ENCODE measurements at regions not wholly inside any gene's neighbourhood (a gene's known extent, or its start where the extent isn't known, plus 50 kb on each side); places are given as distances from the start of the nearest gene placed in this dataset.

DNA sequence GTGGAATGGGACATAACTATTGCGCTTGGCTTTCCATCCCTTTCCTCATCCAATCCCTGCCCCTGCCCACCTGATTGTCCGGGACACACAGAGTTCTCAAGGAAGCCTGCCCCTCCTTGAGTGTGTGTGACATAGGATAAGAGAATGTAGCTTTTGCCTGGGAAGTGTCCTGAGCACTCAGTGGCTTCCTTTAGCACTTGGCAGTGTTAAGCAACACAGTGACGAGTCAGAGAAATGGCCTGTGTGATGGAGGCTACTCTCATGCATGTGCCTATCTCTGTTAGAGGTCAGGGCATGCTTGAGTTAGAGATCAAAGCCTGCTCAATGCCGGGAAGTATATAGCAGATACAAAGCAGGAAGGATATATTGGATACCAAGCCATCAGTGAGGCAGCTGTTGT, 289.5 kb downstream of the SIPA1L2 start:
- H2AFZ ChIP-seq (ENCODE audit: low read depth, low read length) = no peak overlapping the region
- no peaks in the 10 kb centered on the region for H3K9me3 ChIP-seq (replicated peaks; ENCODE audit: control insufficient read depth, insufficient read depth, low read length)
- no peaks in the 10 kb centered on the region for H3K27me3 ChIP-seq (ENCODE audit: control insufficient read depth in 2 of 2, insufficient read depth in 2 of 2, low read length in 2 of 2)
- no peak overlapping the region for H3K27ac ChIP-seq (ENCODE audit: insufficient read depth, low read depth, low read length)
- no peaks in the 10 kb centered on the region for H3K79me2 ChIP-seq (ENCODE audit: control insufficient read depth, insufficient read depth, low read length)
- H3K4me2 ChIP-seq (ENCODE audit: insufficient read depth, low read length) = no peak overlapping the region
- DNase-seq (ENCODE audit: low read depth, low spot score) = no peak
- intact Hi-C loops (cut with micrococcal nuclease) (no loop called here), dilution Hi-C loops (cut with MboI; ENCODE audit: extremely low pct_ligation_motif_present, low sequenced_read_pairs) (no loop called here)
- no peaks in the 10 kb centered on the region for H4K20me1 ChIP-seq (replicated peaks; ENCODE audit: control insufficient read depth, extremely low read depth, insufficient read depth, low read length)
- peaks cover 2% of the 10 kb centered on the region for H3K9me1 ChIP-seq (replicated peaks; ENCODE audit: control insufficient read depth, extremely low read depth, insufficient read depth, low read length)
- TF ChIP-seq, protein P1, sequence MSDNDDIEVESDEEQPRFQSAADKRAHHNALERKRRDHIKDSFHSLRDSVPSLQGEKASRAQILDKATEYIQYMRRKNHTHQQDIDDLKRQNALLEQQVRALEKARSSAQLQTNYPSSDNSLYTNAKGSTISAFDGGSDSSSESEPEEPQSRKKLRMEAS (IDR thresholded peaks at IDR 0.05; ENCODE audit: insufficient read depth, insufficient read length) = no peak
- H3K4me3 ChIP-seq (replicated peaks in 1 of 3; ENCODE audit: insufficient read depth in 1 of 3, low read depth in 1 of 3, low read length in 3 of 3) = no peak overlapping the region
- no peak overlapping the region for H3K9ac ChIP-seq (replicated peaks; ENCODE audit: extremely low read depth, insufficient read depth, low read length)
- no TSS peak for BruUV-seq (replicated peaks)
- FAIRE-seq = no peak
- CTCF ChIA-PET = no interaction called here
- POLR2A ChIA-PET = no interaction called here
- H3K4me1 ChIP-seq (ENCODE audit: control insufficient read depth, extremely low read depth, insufficient read depth, low read length) = no peaks in the 10 kb centered on the region
- no peaks in the 10 kb centered on the region for H3K36me3 ChIP-seq (ENCODE audit: control insufficient read depth in 2 of 2, extremely low read depth in 1 of 2, insufficient read depth in 2 of 2, low read length in 2 of 2)

GRCh38 chr1:232339073-232339472, 290.9 kb downstream of the SIPA1L2 start:
- CTCF ChIA-PET = no interaction called here
- POLR2A ChIA-PET = no interaction called here
- Histone ChIP-seq H3K27ac (ENCODE audit: insufficient read depth, low read depth, low read length) (no peak overlapping the region), H3K4me2 (ENCODE audit: insufficient read depth, low read length) (no peak overlapping the region), H3K9me3 (replicated peaks; ENCODE audit: control insufficient read depth, insufficient read depth, low read length) (no peaks in the 10 kb centered on the region), H3K4me1 (ENCODE audit: control insufficient read depth, extremely low read depth, insufficient read depth, low read length) (no peaks in the 10 kb centered on the region), H3K27me3 (ENCODE audit: control insufficient read depth in 2 of 2, insufficient read depth in 2 of 2, low read length in 2 of 2) (no peaks in the 10 kb centered on the region), H3K36me3 (ENCODE audit: control insufficient read depth in 2 of 2, extremely low read depth in 1 of 2, insufficient read depth in 2 of 2, low read length in 2 of 2) (no peaks in the 10 kb centered on the region), H3K4me3 (replicated peaks in 1 of 3; ENCODE audit: insufficient read depth in 1 of 3, low read depth in 1 of 3, low read length in 3 of 3) (no peak overlapping the region), H3K79me2 (ENCODE audit: control insufficient read depth, insufficient read depth, low read length) (no peaks in the 10 kb centered on the region), H3K9me1 (replicated peaks; ENCODE audit: control insufficient read depth, extremely low read depth, insufficient read depth, low read length) (peaks cover 2% of the 10 kb centered on the region), H4K20me1 (replicated peaks; ENCODE audit: control insufficient read depth, extremely low read depth, insufficient read depth, low read length) (no peaks in the 10 kb centered on the region), H3K9ac (replicated peaks; ENCODE audit: extremely low read depth, insufficient read depth, low read length) (no peak overlapping the region), H2AFZ (ENCODE audit: low read depth, low read length) (no peak overlapping the region)
- dilution Hi-C loops (cut with MboI; ENCODE audit: extremely low pct_ligation_motif_present, low sequenced_read_pairs) (no loop called here), intact Hi-C loops (cut with micrococcal nuclease) (no loop called here)
- TF ChIP-seq POLR2A (IDR thresholded peaks at IDR 0.05; ENCODE audit: low read depth, low read length) (no peak), FOS (IDR thresholded peaks at IDR 0.05; ENCODE audit: borderline replicate concordance, insufficient read depth, low read length) (no peak), JUN (IDR thresholded peaks at IDR 0.05; ENCODE audit: borderline replicate concordance, insufficient read depth, insufficient read length, low read depth) (no peak), CTCF (IDR thresholded peaks at IDR 0.05; ENCODE audit: extremely low read depth in 1 of 2, insufficient read depth in 1 of 2, low read depth in 1 of 2, low read length in 2 of 2) (no peak)
- no TSS peak for BruUV-seq (replicated peaks)
- no peak for FAIRE-seq
- no peak for DNase-seq (ENCODE audit: low read depth, low spot score)

Data from endothelial cell of umbilical vein (primary cell).